ENCODE measurements at regions not wholly inside any gene's neighbourhood (a gene's known extent, or its start where the extent isn't known, plus 50 kb on each side); places are given as distances from the start of the nearest gene placed in this dataset.

DNA sequence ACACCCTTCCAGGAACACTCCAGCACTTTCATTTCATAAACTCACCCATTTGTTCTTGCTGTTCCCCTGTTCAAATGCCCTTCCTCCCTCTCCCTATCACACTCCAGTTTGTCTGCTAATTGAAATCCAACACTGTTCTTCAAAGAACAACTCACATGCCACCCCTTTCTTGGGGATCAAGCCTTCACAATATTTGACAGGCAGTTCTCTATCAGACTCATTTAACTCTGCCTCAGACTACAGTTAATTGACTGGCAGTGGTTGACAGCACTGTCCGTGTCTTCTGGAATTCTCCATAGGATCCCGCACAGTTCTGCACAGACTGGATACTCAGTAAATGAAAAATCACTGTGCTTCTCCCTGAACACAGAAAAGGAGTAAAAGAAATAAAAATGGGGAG is 87.8 kb downstream of the PMP22 start:
- Histone ChIP-seq H3K9me3 (no peaks in the 10 kb centered on the region), H3K4me3 (no peak overlapping the region), H3K27ac (no peak overlapping the region), H3K4me1 (no peaks in the 10 kb centered on the region), H3K36me3 (no peaks in the 10 kb centered on the region), H3K27me3 (no peaks in the 10 kb centered on the region)
- DNase-seq (ENCODE audit: low spot score in 2 of 2) = no peak
- intact Hi-C loops (cut with DNase I; ENCODE audit: low total_unique reads) = no loop called here
- no peak for TF ChIP-seq POLR2A (IDR thresholded peaks at IDR 0.05)
- no peak for TF ChIP-seq POLR2AphosphoS5 (IDR thresholded peaks at IDR 0.05)
- TF ChIP-seq, protein P1, sequence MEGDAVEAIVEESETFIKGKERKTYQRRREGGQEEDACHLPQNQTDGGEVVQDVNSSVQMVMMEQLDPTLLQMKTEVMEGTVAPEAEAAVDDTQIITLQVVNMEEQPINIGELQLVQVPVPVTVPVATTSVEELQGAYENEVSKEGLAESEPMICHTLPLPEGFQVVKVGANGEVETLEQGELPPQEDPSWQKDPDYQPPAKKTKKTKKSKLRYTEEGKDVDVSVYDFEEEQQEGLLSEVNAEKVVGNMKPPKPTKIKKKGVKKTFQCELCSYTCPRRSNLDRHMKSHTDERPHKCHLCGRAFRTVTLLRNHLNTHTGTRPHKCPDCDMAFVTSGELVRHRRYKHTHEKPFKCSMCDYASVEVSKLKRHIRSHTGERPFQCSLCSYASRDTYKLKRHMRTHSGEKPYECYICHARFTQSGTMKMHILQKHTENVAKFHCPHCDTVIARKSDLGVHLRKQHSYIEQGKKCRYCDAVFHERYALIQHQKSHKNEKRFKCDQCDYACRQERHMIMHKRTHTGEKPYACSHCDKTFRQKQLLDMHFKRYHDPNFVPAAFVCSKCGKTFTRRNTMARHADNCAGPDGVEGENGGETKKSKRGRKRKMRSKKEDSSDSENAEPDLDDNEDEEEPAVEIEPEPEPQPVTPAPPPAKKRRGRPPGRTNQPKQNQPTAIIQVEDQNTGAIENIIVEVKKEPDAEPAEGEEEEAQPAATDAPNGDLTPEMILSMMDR (IDR thresholded peaks at IDR 0.05) = no peak

DNA sequence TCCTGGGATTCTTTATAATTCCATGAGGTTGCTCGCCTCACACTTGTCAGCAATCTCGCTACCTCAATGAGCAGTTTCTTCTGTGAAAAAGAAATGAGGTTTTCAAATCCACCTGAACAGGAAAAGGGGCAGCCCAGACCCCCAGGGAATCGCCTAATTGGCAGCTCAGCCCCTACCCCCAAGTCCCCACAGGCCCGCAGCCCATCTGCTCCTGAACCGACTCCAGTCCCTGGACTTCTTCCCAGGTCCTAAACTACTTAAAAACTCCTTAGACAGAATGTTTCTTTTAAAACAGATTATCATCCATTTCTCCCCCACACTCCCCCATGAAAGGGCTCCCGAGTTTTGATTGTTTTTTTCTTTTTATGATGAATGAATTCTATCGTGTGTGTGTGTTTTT is 89.8 kb downstream of the PMP22 start:
- intact Hi-C loops (cut with DNase I; ENCODE audit: low total_unique reads) = no loop called here
- Histone ChIP-seq H3K27ac (no peak overlapping the region), H3K27me3 (no peaks in the 10 kb centered on the region), H3K4me3 (no peak overlapping the region), H3K36me3 (no peaks in the 10 kb centered on the region), H3K9me3 (no peaks in the 10 kb centered on the region), H3K4me1 (no peaks in the 10 kb centered on the region)
- no peak for DNase-seq (ENCODE audit: low spot score in 2 of 2)
- TF ChIP-seq POLR2A (IDR thresholded peaks at IDR 0.05) = no peak
- TF ChIP-seq POLR2AphosphoS5 (IDR thresholded peaks at IDR 0.05) = no peak

- intact Hi-C loops (cut with DNase I; ENCODE audit: low total_unique reads) = no loop called here
- no peak overlapping the region for H3K4me3 ChIP-seq
- no peaks in the 10 kb centered on the region for H3K9me3 ChIP-seq
- H3K27ac ChIP-seq = no peak overlapping the region
- peak; percentile 22 to 60 for DNase-seq (ENCODE audit: low spot score in 2 of 2)
- no peaks in the 10 kb centered on the region for H3K27me3 ChIP-seq
- H3K36me3 ChIP-seq = no peaks in the 10 kb centered on the region
- TF ChIP-seq, protein P1 (IDR thresholded peaks at IDR 0.05) = peak; percentile 51 to 74 (median 61)
- TF ChIP-seq POLR2AphosphoS5 (IDR thresholded peaks at IDR 0.05) = no peak
- no peaks in the 10 kb centered on the region for H3K4me1 ChIP-seq
These were observed 93.7 kb downstream of the PMP22 start for GRCh38 chr17:15171167-15172047.

DNA sequence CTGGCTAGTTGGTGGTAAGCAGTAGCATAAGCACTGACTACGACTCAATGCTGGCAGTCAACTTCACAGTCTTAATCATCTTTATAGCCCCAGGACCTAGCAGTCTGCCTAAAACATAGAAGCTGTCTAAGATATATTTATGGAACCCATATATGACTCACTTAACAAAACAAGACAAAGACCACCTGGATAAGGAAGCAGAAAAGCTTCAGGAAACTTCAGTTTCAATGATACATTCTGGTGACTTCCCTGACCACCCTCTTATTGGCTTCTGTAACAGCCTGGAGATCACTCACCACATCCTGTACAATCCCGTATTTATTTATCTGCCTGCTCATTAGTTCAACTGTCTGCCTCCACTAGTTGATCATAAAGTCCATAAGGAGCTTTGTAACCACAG is 95.5 kb downstream of the PMP22 start:
- DNase-seq (ENCODE audit: low spot score in 2 of 2) = no peak
- H3K4me1 ChIP-seq = no peaks in the 10 kb centered on the region
- H3K9me3 ChIP-seq = no peaks in the 10 kb centered on the region
- no peaks in the 10 kb centered on the region for H3K27me3 ChIP-seq
- H3K4me3 ChIP-seq = no peak overlapping the region
- H3K27ac ChIP-seq = no peak overlapping the region
- TF ChIP-seq, protein P1 (IDR thresholded peaks at IDR 0.05) = no peak
- TF ChIP-seq POLR2A (IDR thresholded peaks at IDR 0.05) (no peak), POLR2AphosphoS5 (IDR thresholded peaks at IDR 0.05) (no peak)
- intact Hi-C loops (cut with DNase I; ENCODE audit: low total_unique reads) = no loop called here
- no peaks in the 10 kb centered on the region for H3K36me3 ChIP-seq

DNA sequence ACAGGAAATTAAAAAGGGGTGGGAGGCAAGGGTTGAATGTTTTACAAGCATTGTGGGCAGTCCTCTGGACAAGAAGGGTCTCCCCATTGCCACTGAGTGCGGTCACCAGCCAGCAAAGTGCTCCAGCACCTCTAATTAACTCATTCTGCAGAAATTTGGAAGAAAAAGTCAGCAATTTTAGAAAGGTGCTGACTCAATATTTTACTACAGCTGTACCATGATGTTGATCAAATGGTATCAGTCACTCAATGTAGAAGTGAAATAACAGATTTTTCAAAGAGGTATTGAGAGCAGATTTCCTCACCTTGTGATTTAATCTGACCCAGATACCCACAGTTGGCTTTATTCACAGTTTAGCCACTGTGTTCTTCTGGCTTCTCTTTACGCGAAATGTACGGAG is 96.7 kb downstream of the PMP22 start:
- Histone ChIP-seq H3K36me3 (no peaks in the 10 kb centered on the region), H3K9me3 (no peaks in the 10 kb centered on the region), H3K4me1 (no peaks in the 10 kb centered on the region), H3K27me3 (no peaks in the 10 kb centered on the region), H3K4me3 (no peak overlapping the region), H3K27ac (no peak overlapping the region)
- TF ChIP-seq POLR2A (IDR thresholded peaks at IDR 0.05) = no peak
- TF ChIP-seq POLR2AphosphoS5 (IDR thresholded peaks at IDR 0.05) = no peak
- TF ChIP-seq, protein P1 (IDR thresholded peaks at IDR 0.05) = no peak
- intact Hi-C loops (cut with DNase I; ENCODE audit: low total_unique reads) = no loop called here
- DNase-seq (ENCODE audit: low spot score in 2 of 2) = no peak

All from breast epithelium (tissue), 4 donors.